ENCODE measurements at regions not wholly inside any gene's neighbourhood (a gene's known extent, or its start where the extent isn't known, plus 50 kb on each side); places are given as distances from the start of the nearest gene placed in this dataset.

- Mint-ChIP-seq H3K4me1 (no peaks in the 10 kb centered on the region), H3K4me3 (no peak overlapping the region), H3K36me3 (peaks cover 47% of the 10 kb centered on the region), H3K27ac (no peak overlapping the region), H3K27me3 (no peaks in the 10 kb centered on the region), H3K9me3 (peaks cover 0 to 1% (median 0%) of the 10 kb centered on the region in 7 donors)
- DNase-seq, result no peak
- no peak for ATAC-seq (ENCODE audit: low read depth in 2 of 2)
- Histone ChIP-seq H3K27ac (ENCODE audit: insufficient read depth, low read length, poor library complexity, severe bottlenecking) (no peak overlapping the region), H3K27me3 (ENCODE audit: control insufficient read depth, insufficient read depth, low read length) (no peaks in the 10 kb centered on the region), H3K4me3 (ENCODE audit: low read depth, low read length) (no peak overlapping the region), H3K4me1 (ENCODE audit: control insufficient read depth, insufficient read depth, low read length, poor library complexity, severe bottlenecking) (no peaks in the 10 kb centered on the region), H3K9me3 (ENCODE audit: control insufficient read depth in 2 of 2, low read length in 2 of 2) (no peaks in the 10 kb centered on the region), H3K36me3 (ENCODE audit: control insufficient read depth, insufficient read depth, low read length) (no peaks in the 10 kb centered on the region)
Observed at GRCh38 chr10:28058746-28059145, 59.9 kb upstream of the ODAD2 start.

GRCh38 chr10:28054228-28054860 lies 55.5 kb upstream of the ODAD2 start:
- no peaks in the 10 kb centered on the region for H3K27me3 Mint-ChIP-seq
- Histone ChIP-seq H3K9me3 (ENCODE audit: control insufficient read depth in 2 of 2, low read length in 2 of 2) (no peaks in the 10 kb centered on the region), H3K27me3 (ENCODE audit: control insufficient read depth, insufficient read depth, low read length) (no peaks in the 10 kb centered on the region), H3K36me3 (ENCODE audit: control insufficient read depth, insufficient read depth, low read length) (no peaks in the 10 kb centered on the region), H3K27ac (ENCODE audit: insufficient read depth, low read length, poor library complexity, severe bottlenecking) (no peak overlapping the region), H3K4me3 (ENCODE audit: low read depth, low read length) (no peak overlapping the region), H3K4me1 (ENCODE audit: control insufficient read depth, insufficient read depth, low read length, poor library complexity, severe bottlenecking) (no peaks in the 10 kb centered on the region)
- no peak for DNase-seq
- H3K36me3 Mint-ChIP-seq, result peaks cover 53% of the 10 kb centered on the region
- no peak overlapping the region for H3K27ac Mint-ChIP-seq
- no peaks in the 10 kb centered on the region for H3K4me1 Mint-ChIP-seq
- H3K4me3 Mint-ChIP-seq, result no peak overlapping the region
- no peak for ATAC-seq (ENCODE audit: low read depth in 2 of 2)
- H3K9me3 Mint-ChIP-seq, result peaks cover 0 to 1% (median 0%) of the 10 kb centered on the region in 7 donors

- no peak overlapping the region for H3K4me3 ChIP-seq (ENCODE audit: low read depth, low read length)
- Mint-ChIP-seq H3K4me3 (no peak overlapping the region), H3K27me3 (no peaks in the 10 kb centered on the region), H3K4me1 (no peaks in the 10 kb centered on the region), H3K27ac (no peak overlapping the region), H3K36me3 (peaks cover 19% of the 10 kb centered on the region), H3K9me3 (peaks cover 0 to 3% (median 0%) of the 10 kb centered on the region in 7 donors)
- ATAC-seq (ENCODE audit: low read depth in 2 of 2), result no peak
- H3K9me3 ChIP-seq (ENCODE audit: control insufficient read depth in 2 of 2, low read length in 2 of 2), result no peaks in the 10 kb centered on the region
- no peak for DNase-seq
- H3K27ac ChIP-seq (ENCODE audit: insufficient read depth, low read length, poor library complexity, severe bottlenecking), result no peak overlapping the region
- H3K36me3 ChIP-seq (ENCODE audit: control insufficient read depth, insufficient read depth, low read length), result no peaks in the 10 kb centered on the region
- H3K4me1 ChIP-seq (ENCODE audit: control insufficient read depth, insufficient read depth, low read length, poor library complexity, severe bottlenecking), result no peaks in the 10 kb centered on the region
- no peaks in the 10 kb centered on the region for H3K27me3 ChIP-seq (ENCODE audit: control insufficient read depth, insufficient read depth, low read length)
Observed at GRCh38 chr10:28049286-28049685, 50.4 kb upstream of the ODAD2 start.

Measured in CD4-positive, CD25-positive, alpha-beta regulatory T cell (primary cell).